Activated T-helper 2 cell treated with anti-CD3 and anti-CD28 coated beads, Interferon-gamma antibody, Interleukin-2, Interleukin-4, amounts not matched to agents 10 μg/mL and 5 μg/mL and 100 μg/mL, durations not matched to agents 14 hours and 24 hours and 36 hours (primary cell): ENCODE measurements at regions not wholly inside any gene's neighbourhood (a gene's known extent, or its start where the extent isn't known, plus 50 kb on each side); places are given as distances from the start of the nearest gene placed in this dataset.
"Not testable (repeated sequence)": the region's sequence is repeated elsewhere in the genome, so short reads cannot be mapped to it uniquely, and the experiment has no call there.

ENCODE experiments used
- DNase-seq: peaks from one replicate; pipeline ENCODE4 v3.0.0; 2021; ENCODE audit warnings: low spot score
- H3K27ac Mint-ChIP-seq: one replicate; pipeline ENCODE4 v1.8.0; 2021; ENCODE audit warnings: mixed read lengths
- H3K27me3 Mint-ChIP-seq: one replicate; pipeline ENCODE4 v1.8.0; 2021; ENCODE audit warnings: low read depth, mixed read lengths
- H3K36me3 Mint-ChIP-seq: one replicate; pipeline ENCODE4 v1.8.0; 2021; ENCODE audit warnings: low read depth, mixed read lengths
- H3K4me1 Mint-ChIP-seq: one replicate; pipeline ENCODE4 v1.8.0; 2021; ENCODE audit warnings: low read depth, mixed read lengths
- H3K4me3 Mint-ChIP-seq: one replicate; pipeline ENCODE4 v1.8.0; 2021; ENCODE audit warnings: low read depth, mild to moderate bottlenecking, moderate library complexity, mixed read lengths
- H3K9me3 Mint-ChIP-seq: one replicate; pipeline ENCODE4 v1.8.0; 2021; ENCODE audit warnings: mixed read lengths
- intact Hi-C: fragments of 100-400 bp; cut with micrococcal nuclease; formaldehyde crosslinking; loops from one replicate; pipeline ENCODE4 v1.15.1; 2023

- H3K36me3 Mint-ChIP-seq, H3K9me3 Mint-ChIP-seq, H3K4me1 Mint-ChIP-seq, H3K27ac Mint-ChIP-seq, H3K4me3 Mint-ChIP-seq, intact Hi-C loops, DNase-seq, H3K27me3 Mint-ChIP-seq: not testable (repeated sequence)
These were observed 469.2 kb upstream of the FAM174A start for GRCh38 chr5:100066020-100066419.

DNA sequence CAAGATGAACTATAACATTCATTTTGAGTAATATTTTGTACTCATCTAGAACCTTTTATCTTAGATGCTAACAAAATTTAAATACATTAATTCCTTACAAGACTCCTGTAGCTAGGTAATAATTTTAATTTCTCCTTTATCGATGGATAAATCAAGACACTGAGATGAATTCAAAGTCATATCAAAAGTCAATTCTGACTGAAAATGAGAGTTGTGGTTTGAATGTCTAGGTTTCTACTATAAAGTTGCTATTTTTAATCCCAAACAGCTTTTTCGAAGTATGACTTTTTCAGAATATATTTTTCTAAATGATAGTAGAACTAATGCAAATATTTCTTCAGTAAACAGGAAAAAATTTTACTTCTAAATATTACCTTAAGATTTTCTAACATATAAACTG lies 491.7 kb upstream of the FAM174A start:
- H3K9me3 Mint-ChIP-seq: no peaks in the 10 kb centered on the region
- intact Hi-C loops: no loop called here
- no peak overlapping the region for H3K27ac Mint-ChIP-seq
- no peaks in the 10 kb centered on the region for H3K27me3 Mint-ChIP-seq
- no peaks in the 10 kb centered on the region for H3K36me3 Mint-ChIP-seq
- no peak for DNase-seq
- no peak overlapping the region for H3K4me3 Mint-ChIP-seq
- H3K4me1 Mint-ChIP-seq: no peaks in the 10 kb centered on the region

GRCh38 chr5:100026606-100027005 lies 508.6 kb upstream of the FAM174A start:
- intact Hi-C loops: no loop called here
- no peak for DNase-seq
- H3K4me1 Mint-ChIP-seq: no peaks in the 10 kb centered on the region
- no peak overlapping the region for H3K4me3 Mint-ChIP-seq
- no peaks in the 10 kb centered on the region for H3K9me3 Mint-ChIP-seq
- H3K36me3 Mint-ChIP-seq: no peaks in the 10 kb centered on the region
- H3K27me3 Mint-ChIP-seq: no peaks in the 10 kb centered on the region
- H3K27ac Mint-ChIP-seq: no peak overlapping the region

- intact Hi-C loops: no loop called here
- no peak overlapping the region for H3K27ac Mint-ChIP-seq
- H3K4me3 Mint-ChIP-seq: no peak overlapping the region
- H3K27me3 Mint-ChIP-seq: no peaks in the 10 kb centered on the region
- no peaks in the 10 kb centered on the region for H3K4me1 Mint-ChIP-seq
- H3K36me3 Mint-ChIP-seq: no peaks in the 10 kb centered on the region
- no peak for DNase-seq
- no peaks in the 10 kb centered on the region for H3K9me3 Mint-ChIP-seq
These were observed 511.6 kb upstream of the FAM174A start for GRCh38 chr5:100023536-100023935.

- Mint-ChIP-seq H3K9me3 (no peaks in the 10 kb centered on the region), H3K36me3 (no peaks in the 10 kb centered on the region), H3K27ac (no peak overlapping the region), H3K4me3 (no peak overlapping the region), H3K4me1 (no peaks in the 10 kb centered on the region), H3K27me3 (no peaks in the 10 kb centered on the region)
- DNase-seq: no peak
- intact Hi-C loops: no loop called here
These were observed 517.5 kb upstream of the FAM174A start for GRCh38 chr5:100017520-100018262.

- DNase-seq, H3K9me3 Mint-ChIP-seq, H3K4me3 Mint-ChIP-seq, H3K27me3 Mint-ChIP-seq, H3K27ac Mint-ChIP-seq, intact Hi-C loops, H3K36me3 Mint-ChIP-seq, H3K4me1 Mint-ChIP-seq: not testable (repeated sequence)
These were observed 521.9 kb upstream of the FAM174A start for GRCh38 chr5:100013305-100013704.

GRCh38 chr5:100011160-100011559 lies 524.0 kb upstream of the FAM174A start:
- H3K4me1 Mint-ChIP-seq, H3K9me3 Mint-ChIP-seq, H3K27me3 Mint-ChIP-seq, DNase-seq, H3K4me3 Mint-ChIP-seq, H3K36me3 Mint-ChIP-seq, H3K27ac Mint-ChIP-seq, intact Hi-C loops: not testable (repeated sequence)

DNA sequence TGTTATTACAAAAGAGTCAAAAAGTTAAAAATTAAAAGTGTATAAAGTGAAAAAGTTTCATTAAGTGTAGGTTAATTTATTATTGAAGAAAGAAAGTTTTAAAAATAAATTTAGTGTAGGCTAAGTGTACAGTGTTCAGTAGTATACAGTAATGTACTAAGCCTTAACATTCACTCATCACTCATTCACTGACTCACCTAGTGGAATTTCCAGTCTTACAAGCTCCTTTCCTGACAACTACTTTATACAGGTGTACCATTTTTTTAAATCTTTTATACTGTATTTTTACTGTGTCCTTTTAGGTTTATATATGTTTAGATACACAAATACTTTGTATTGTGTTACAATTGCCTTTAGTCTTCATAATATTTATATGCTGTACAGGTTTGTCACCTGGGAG lies 530.2 kb upstream of the FAM174A start:
- Mint-ChIP-seq H3K4me3 (no peak overlapping the region), H3K9me3 (peaks cover 5% of the 10 kb centered on the region), H3K4me1 (no peaks in the 10 kb centered on the region), H3K27me3 (no peaks in the 10 kb centered on the region), H3K36me3 (no peaks in the 10 kb centered on the region), H3K27ac (no peak overlapping the region)
- DNase-seq: no peak
- intact Hi-C loops: no loop called here

DNA sequence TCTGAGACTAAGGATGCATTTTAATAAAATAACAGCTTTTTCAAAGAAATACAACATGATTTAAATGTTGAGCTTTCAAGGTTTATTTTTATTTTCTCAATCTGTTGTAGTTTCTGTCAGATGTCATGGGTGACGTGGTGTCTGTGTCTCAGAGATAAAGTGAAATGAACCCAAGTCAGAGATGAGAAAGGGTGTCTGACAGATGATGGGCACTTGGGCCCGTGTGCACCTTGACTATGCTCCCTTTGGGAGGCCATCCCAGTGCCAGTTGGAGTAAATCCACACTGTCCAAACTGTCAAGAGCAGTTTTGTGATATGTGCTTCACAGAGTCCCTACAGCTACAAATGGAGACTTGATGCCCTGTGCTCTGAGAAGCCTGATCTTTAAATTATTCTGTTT lies 536.9 kb upstream of the FAM174A start:
- intact Hi-C loops: no loop called here

DNA sequence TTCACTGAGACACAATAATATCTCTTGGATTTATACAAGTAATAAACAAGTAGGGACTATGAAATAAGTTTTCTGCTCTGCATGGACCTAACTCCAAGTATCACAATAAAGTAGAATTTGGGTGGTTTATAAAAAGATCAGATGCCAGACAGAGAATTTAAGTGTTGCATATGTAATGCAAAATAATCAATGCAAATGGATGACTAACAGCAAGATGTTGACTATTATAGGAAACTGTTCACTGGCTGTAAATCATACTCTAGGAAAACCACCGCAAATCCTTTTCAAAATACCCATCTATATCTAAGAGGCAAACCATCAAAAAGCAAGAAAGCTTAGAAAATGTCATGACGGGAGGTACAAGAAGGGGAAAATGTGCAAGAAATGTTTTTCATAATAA lies 539.8 kb upstream of the FAM174A start:
- no peak for DNase-seq
- Mint-ChIP-seq H3K4me1 (no peaks in the 10 kb centered on the region), H3K4me3 (no peak overlapping the region), H3K27me3 (no peaks in the 10 kb centered on the region), H3K9me3 (no peaks in the 10 kb centered on the region), H3K36me3 (no peaks in the 10 kb centered on the region), H3K27ac (no peak overlapping the region)
- intact Hi-C loops: no loop called here

More for the DNA sequence above, 536.9 kb upstream of the FAM174A start:
- Mint-ChIP-seq H3K9me3 (peaks cover 5% of the 10 kb centered on the region), H3K27me3 (no peaks in the 10 kb centered on the region), H3K36me3 (no peaks in the 10 kb centered on the region), H3K27ac (no peak overlapping the region), H3K4me3 (no peak overlapping the region), H3K4me1 (no peaks in the 10 kb centered on the region)
- DNase-seq: no peak

GRCh38 chr5:99973779-99974178 lies 561.4 kb upstream of the FAM174A start:
- H3K27me3 Mint-ChIP-seq: no peaks in the 10 kb centered on the region
- no peak for DNase-seq
- intact Hi-C loops: no loop called here
- no peaks in the 10 kb centered on the region for H3K9me3 Mint-ChIP-seq
- H3K27ac Mint-ChIP-seq: no peak overlapping the region
- H3K4me1 Mint-ChIP-seq: no peaks in the 10 kb centered on the region
- no peak overlapping the region for H3K4me3 Mint-ChIP-seq
- no peaks in the 10 kb centered on the region for H3K36me3 Mint-ChIP-seq

- H3K27me3 Mint-ChIP-seq: no peaks in the 10 kb centered on the region
- DNase-seq: no peak
- no peak overlapping the region for H3K27ac Mint-ChIP-seq
- H3K4me3 Mint-ChIP-seq: no peak overlapping the region
- no peaks in the 10 kb centered on the region for H3K36me3 Mint-ChIP-seq
- no peaks in the 10 kb centered on the region for H3K4me1 Mint-ChIP-seq
- no peaks in the 10 kb centered on the region for H3K9me3 Mint-ChIP-seq
- intact Hi-C loops: no loop called here
These were observed 579.2 kb upstream of the FAM174A start for GRCh38 chr5:99955962-99956361.

DNA sequence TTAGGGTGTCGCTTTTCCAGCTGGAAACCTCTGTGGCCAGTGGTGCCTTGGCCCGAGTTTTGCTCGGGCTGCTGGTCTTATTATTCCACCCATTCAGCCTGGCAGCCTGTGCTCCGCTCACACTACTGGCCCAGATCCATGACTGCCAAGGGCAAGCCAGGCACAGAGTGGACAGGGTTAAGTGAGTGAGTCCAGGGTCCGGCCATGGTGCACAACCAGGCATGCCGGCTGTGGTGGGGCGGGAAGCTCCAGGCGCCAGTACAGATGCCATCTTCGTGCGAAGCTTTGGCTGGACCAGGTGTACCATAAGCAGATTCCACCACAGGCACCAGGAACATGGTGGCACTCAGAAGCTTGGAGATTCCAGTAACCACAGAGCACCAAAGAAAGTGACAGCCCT lies 580.2 kb upstream of the FAM174A start:
- Mint-ChIP-seq H3K4me1 (no peaks in the 10 kb centered on the region), H3K4me3 (no peak overlapping the region), H3K27ac (no peak overlapping the region), H3K9me3 (no peaks in the 10 kb centered on the region), H3K36me3 (no peaks in the 10 kb centered on the region), H3K27me3 (no peaks in the 10 kb centered on the region)
- intact Hi-C loops: no loop called here
- DNase-seq: no peak

- no peaks in the 10 kb centered on the region for H3K4me1 Mint-ChIP-seq
- no peaks in the 10 kb centered on the region for H3K36me3 Mint-ChIP-seq
- no peak overlapping the region for H3K4me3 Mint-ChIP-seq
- no peaks in the 10 kb centered on the region for H3K9me3 Mint-ChIP-seq
- no peak overlapping the region for H3K27ac Mint-ChIP-seq
- H3K27me3 Mint-ChIP-seq: no peaks in the 10 kb centered on the region
- no peak for DNase-seq
- intact Hi-C loops: no loop called here
These were observed 585.1 kb upstream of the FAM174A start for GRCh38 chr5:99949969-99950524.
